NCI-H1694 (cell line): ENCODE measurements at regions not wholly inside any gene's neighbourhood (a gene's known extent, or its start where the extent isn't known, plus 50 kb on each side); places are given as distances from the start of the nearest gene placed in this dataset.

ENCODE experiments used
- DNase-seq: peaks from one replicate; lab custom pipeline; 2025; lab: John Stamatoyannopoulos, UW

GRCh38 chr10:88129013-88129412 is 265.6 kb downstream of the PTEN start:
- DNase-seq = no peak

DNA sequence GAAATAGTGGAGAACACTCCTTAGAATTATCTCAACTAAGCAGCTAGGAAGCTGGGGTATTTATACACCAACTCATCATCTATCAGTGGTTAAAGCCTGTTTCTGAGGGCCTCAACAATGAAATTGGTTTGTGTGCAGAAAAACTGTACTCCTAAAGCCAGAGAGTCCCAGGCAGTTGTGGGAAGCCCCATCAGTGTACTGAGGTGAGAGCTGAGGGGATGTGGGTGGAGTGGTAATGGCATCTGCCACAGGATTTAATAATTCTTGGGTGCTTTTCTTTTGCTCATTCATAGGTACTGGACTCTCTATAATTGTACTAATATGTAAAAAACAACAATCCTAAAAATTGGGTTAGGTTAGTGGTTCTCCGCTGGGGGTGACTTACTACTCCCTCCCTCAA is 267.5 kb downstream of the PTEN start:
- DNase-seq = no peak

GRCh38 chr10:88131511-88132139 is 268.2 kb downstream of the PTEN start:
- DNase-seq = no peak

- DNase-seq = no peak
These were observed 273.3 kb downstream of the PTEN start for GRCh38 chr10:88136712-88137111.

GRCh38 chr10:88138319-88138848 is 275.0 kb downstream of the PTEN start:
- no peak for DNase-seq

GRCh38 chr10:88147000-88147798 is 283.8 kb downstream of the PTEN start:
- DNase-seq = no peak

- no peak for DNase-seq
These were observed 286.5 kb downstream of the PTEN start for GRCh38 chr10:88149906-88150305.

- DNase-seq = no peak
These were observed 286.9 kb downstream of the PTEN start for GRCh38 chr10:88150339-88150738.

DNA sequence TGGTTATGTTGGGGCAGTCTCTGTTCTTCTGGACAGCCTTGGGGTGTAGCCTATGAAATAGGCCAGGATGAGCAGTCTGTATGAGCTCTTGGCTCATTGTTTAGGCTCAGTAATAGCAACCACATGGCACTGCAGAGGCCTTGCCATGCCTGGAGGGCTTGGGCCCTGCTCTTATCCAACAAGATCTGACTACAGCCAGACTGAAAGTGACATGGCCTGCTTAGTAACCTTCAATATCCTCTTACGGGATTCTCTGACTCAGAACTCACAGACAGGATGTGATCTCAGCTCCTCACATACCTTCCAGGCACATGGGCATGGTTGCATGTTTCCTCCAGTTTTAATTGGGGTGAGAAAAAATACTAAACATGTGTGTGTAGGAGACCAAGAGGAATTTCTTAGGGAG is 289.3 kb downstream of the PTEN start:
- no peak for DNase-seq

DNA sequence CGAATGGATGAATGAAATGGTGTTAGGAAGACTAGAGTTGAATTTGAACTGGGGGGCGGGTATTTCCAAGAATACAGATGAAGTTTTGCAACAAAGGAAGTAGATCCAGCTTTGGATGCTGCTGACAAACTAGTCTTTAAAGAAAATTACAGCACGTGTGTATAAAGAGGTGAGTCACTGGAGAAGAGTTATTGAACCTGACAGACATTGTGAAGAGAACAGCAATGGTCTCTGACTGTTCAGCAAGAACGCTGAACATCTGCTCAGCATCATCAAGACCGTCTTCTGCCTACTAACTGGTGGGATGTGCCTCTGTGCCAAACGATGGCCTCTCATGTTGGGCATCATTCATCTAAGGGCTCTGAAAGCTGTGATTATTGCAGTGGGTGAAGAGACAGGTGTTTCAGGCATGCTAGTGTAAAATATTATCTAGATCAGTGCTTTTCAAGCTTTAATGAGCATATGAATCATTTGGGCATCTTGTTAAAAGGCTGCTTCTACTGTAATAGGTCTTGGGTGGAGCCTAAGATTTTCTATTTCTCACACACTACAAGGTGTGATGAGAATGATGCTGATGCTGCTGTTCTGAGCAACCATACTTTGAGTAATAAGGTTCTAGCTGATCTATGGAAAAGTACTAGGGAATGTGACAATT is 291.3 kb downstream of the PTEN start:
- DNase-seq = no peak

- DNase-seq = no peak
These were observed 292.9 kb downstream of the PTEN start for GRCh38 chr10:88156341-88156740.

DNA sequence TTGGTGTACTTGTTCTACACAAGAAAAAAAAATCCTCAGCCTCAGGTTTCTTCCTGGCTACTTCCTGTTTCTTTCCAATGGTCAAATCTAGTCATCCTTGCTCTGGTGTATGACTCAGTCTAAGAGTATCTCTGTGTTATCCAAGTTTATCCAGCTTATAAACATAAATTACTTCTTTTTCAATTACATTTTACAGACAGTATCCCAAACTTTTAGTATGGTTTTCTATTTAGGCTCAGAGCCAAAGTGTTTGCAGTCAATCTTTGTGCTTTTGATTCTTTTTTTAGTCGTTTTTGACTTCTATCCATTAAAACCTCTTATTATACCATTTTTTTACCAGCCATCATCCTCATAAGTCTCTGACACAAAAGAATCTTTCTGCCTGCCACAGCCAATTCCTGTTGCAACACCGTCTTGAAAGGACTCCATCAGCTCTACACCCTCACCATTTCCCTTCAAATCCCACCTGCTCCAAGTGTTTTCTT is 294.6 kb downstream of the PTEN start:
- no peak for DNase-seq

DNA sequence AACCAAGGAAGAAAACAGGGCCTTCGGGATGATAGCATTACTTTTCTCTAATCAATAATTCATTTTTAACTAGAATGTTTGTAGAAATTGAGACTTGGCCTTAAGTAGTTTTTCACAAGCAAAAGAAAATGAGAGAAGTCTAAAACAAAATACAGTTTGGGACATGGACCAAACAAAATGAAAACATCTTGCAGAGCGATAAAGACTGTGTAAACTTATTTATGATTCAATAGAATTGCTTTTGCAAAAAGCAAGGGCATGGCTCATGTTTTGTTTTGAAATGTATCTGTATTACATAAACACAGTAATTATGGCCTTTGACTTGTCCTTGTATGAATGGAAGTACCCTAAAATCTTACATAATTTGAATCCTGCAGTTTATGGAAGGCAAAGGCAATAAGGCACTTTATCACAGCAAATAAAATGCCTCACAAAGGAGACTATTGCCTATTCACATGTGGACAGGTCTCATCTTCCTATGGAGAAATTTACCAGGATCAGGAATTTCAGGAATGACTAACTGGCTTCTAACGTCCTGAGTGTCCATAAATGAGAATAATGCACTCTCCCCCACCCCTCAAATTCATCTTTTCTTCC is 295.2 kb downstream of the PTEN start:
- no peak for DNase-seq

GRCh38 chr10:88159127-88159829 is 295.9 kb downstream of the PTEN start:
- DNase-seq = no peak

GRCh38 chr10:88161070-88161469 is 297.6 kb downstream of the PTEN start:
- no peak for DNase-seq

DNA sequence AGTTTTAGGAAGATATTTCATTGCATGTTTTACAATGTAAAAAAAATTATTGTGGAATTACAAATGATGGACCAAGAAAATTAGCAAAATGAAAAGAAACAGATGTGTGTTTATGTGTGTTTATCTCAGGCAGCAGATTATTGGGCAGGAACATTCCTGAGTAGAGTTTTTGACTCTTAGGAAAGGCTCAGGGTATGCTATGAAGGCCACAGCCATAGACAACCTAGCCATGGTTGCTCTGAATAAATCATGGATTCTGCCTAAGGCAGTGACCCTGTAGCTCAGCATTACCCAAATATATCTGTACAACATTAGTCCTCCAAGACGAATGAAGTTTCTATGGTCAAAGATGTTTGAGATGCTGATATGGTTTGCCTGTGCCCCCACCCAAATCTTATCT is 298.3 kb downstream of the PTEN start:
- no peak for DNase-seq

DNA sequence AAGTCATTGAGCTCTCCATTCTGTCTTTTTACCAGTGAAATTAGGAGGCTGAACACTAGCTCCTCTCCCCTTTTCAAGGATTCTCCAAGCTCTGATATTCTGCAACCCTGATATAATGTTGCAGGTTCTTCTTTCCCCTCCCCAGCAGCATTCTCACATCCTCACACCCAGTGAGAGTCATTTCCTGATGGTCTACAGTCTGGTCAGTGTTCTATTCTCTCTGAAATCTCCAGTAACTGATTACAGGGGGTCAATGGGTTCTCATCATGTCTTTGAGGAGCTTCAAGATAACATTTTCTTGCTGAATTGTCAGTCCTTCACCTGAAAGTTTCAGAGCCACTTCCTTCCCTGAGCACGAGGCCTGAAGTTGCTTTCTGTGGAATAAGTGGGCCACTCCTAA is 299.4 kb downstream of the PTEN start:
- DNase-seq = no peak

- DNase-seq = no peak
These were observed 300.1 kb downstream of the PTEN start for GRCh38 chr10:88163572-88163971.

DNA sequence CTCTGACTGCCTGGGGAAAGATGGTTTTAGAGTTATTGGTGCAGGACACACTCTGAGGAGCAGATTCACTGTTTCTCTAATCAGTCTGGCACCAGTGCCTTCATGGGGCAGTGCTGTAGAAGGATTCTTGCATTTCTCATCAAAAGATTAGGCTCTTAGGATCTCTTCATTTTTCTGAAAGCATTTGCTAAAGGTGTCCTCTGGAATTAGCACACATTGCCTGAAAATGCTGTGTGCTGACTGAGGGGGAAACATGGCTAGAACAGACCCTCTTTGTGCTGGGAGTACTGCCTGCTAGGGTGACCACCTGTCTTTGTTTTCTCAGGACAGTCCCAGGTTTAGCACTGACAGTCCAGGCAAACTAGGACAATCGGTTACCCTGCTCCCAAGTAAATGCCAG is 301.0 kb downstream of the PTEN start:
- DNase-seq = no peak

GRCh38 chr10:88165849-88166271 is 302.4 kb downstream of the PTEN start:
- no peak for DNase-seq

DNA sequence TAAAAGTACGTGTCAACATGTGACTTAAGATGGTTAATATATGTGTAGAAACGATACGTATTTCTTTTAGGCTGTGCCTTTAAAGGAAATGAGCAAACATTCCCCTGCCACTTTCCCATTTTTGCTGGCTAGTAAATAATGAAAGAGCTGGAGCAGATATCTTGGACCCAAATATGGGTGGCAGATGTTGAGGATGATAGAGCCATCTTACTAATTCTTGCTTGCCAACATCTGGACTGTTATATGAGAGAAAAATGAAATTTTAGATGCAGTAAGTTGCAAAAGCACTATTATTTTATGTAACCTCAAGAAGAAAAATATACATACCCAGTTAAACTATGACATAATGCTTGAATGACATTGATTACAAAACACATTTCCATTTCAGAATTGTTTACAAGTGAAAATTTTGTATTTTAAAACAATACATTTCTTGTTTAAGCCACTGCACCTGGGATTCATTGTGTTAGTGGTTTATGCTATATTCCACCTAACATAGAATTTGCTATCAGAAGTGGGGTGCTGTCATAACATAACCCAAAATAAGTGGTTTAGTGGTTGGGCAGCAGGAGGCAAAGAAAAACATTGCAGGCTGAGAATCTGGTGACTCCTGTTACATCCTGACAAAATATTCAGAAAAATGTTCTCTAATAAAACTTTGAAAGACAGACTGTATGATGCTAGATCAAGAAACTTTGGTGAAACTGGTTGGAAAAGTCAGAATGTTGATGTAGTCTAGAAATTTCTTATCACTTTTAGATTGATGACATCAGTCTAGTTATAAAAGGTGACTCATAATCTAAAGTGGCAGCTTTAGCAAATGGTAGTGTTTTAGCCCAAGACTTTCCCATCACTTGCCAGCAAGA is 305.0 kb downstream of the PTEN start:
- no peak for DNase-seq
